K562 (cell line): ENCODE measurements at regions not wholly inside any gene's neighbourhood (a gene's known extent, or its start where the extent isn't known, plus 50 kb on each side); places are given as distances from the start of the nearest gene placed in this dataset.

ENCODE experiments used
- ATAC-seq: fragments of 200-7000 bp; cut with Tn5 transposase; 3 replicates; pipeline ENCODE4 v1.9.1; 2020; ENCODE audit warnings: moderate library complexity
- BruUV-seq: library from RNA; stranded (reverse); fragments of 400-500 nt; replicated peaks from 2 replicates; lab custom pipeline; 2021; lab: Mats Ljungman, UMichigan
- CTCF ChIA-PET: fragments of 300-600 bp; formaldehyde crosslinking; extraction: SDS; loops from one replicate; lab custom pipeline; 2021; ENCODE audit warnings: low intra/inter-chr PET ratio; lab: Yijun Ruan, JAX
- POLR2A ChIA-PET: fragments of 300-600, 350-650 bp; sonication (Branson Sonifier 250); formaldehyde crosslinking; extraction: SDS; loops from one replicate; lab custom pipeline; 2021; ENCODE audit warnings: antibody characterized with exemption, inconsistent platforms; lab: Yijun Ruan, JAX
- DNase-seq, 4 experiments: peaks; one replicate each; pipeline versions ENCODE4 v3.0.0 to v3.0.0-alpha.2; 2011 to 2018; ENCODE audit warnings: low spot score in 3 of 4, mixed read lengths in 3 of 4; ENCODE audit errors: extremely low read depth in 1 of 4
- FAIRE-seq: peaks from 2 replicates; lab custom pipeline; 2011; peaks lifted over from hg19 to GRCh38; lab: Jason Lieb, UNC
- H2AFZ ChIP-seq: 2 replicates; pipeline ENCODE4 v1.6.0; 2011; ENCODE audit warnings: low read depth, low read length, control low read depth, inconsistent platforms
- H3K27ac ChIP-seq: fragments of 200-600 bp; 3 replicates; pipeline ENCODE4 v1.8.0; 2011; ENCODE audit warnings: low read depth, mild to moderate bottlenecking, control low read depth, inconsistent platforms, low read length, moderate library complexity, mixed read lengths; ENCODE audit errors: extremely low read depth
- H3K27me3 ChIP-seq, 2 experiments: fragments of 300-600 bp in 1 of 2; 2 replicates in 1 of 2; 3 replicates in 1 of 2; pipeline versions ENCODE4 v1.6.0 to v1.8.0; 2011; ENCODE audit warnings: inconsistent platforms in 2 of 2, low read length in 2 of 2, mild to moderate bottlenecking in 1 of 2, mixed read lengths in 1 of 2, moderate library complexity in 1 of 2; ENCODE audit not compliant: control insufficient read depth in 2 of 2, insufficient read depth in 2 of 2
- H3K36me3 ChIP-seq: fragments of 300-600 bp; 3 replicates; pipeline ENCODE4 v1.8.0; 2011; ENCODE audit warnings: mild to moderate bottlenecking, low read length, inconsistent platforms; ENCODE audit not compliant: control insufficient read depth, insufficient read depth
- H3K4me1 ChIP-seq, 2 experiments: fragments of 200-600 bp in 1 of 2; replicated peaks in 1 of 2; 2 replicates in 1 of 2; 3 replicates in 1 of 2; pipeline versions ENCODE4 v1.5.1 to v1.8.0; 2011; ENCODE audit warnings: inconsistent platforms in 2 of 2, low read length in 2 of 2, mild to moderate bottlenecking in 1 of 2, mixed read lengths in 1 of 2, moderate library complexity in 1 of 2; ENCODE audit not compliant: control insufficient read depth in 2 of 2, insufficient read depth in 2 of 2
- H3K4me2 ChIP-seq: 2 replicates; pipeline ENCODE4 v1.6.1; 2011; ENCODE audit warnings: low read length, control low read depth, inconsistent platforms, mixed read lengths; ENCODE audit not compliant: insufficient read depth
- H3K4me3 ChIP-seq: fragments of 200-600 bp; sonication (generic), shearing (Covaris generic); 2 replicates; pipeline ENCODE4 v1.5.1; 2016; ENCODE audit warnings: control low read depth, inconsistent platforms
- H3K79me2 ChIP-seq: fragments of 200-600 bp; 3 replicates; pipeline ENCODE4 v1.8.0; 2011; ENCODE audit warnings: low read length, inconsistent platforms; ENCODE audit not compliant: control insufficient read depth, insufficient read depth
- H3K9ac ChIP-seq, 2 experiments: 2 replicates each; pipeline versions ENCODE4 v1.6.0 to v1.6.1; 2011; ENCODE audit warnings: low read depth in 2 of 2, low read length in 2 of 2, control low read depth in 1 of 2, inconsistent platforms in 1 of 2, mild to moderate bottlenecking in 1 of 2, mixed read lengths in 1 of 2; ENCODE audit not compliant: insufficient read depth in 1 of 2
- H3K9me1 ChIP-seq: one replicate; pipeline ENCODE4 v1.6.0; 2011; ENCODE audit warnings: inconsistent platforms, mild to moderate bottlenecking, low read length, moderate library complexity; ENCODE audit not compliant: control insufficient read depth, insufficient read depth
- H3K9me3 ChIP-seq: replicated peaks from 2 replicates; pipeline ENCODE4 v1.5.1; 2011; ENCODE audit warnings: low read depth, low read length, inconsistent platforms; ENCODE audit not compliant: control insufficient read depth, insufficient read depth
- H4K20me1 ChIP-seq: replicated peaks from 2 replicates; pipeline ENCODE4 v1.6.1; 2011; ENCODE audit warnings: low read length, inconsistent platforms, mixed read lengths; ENCODE audit not compliant: control insufficient read depth, insufficient read depth
- ARHGAP35 ChIP-seq: fragments of 450-650 bp; IDR thresholded peaks from 2 replicates; pipeline ENCODE4 v1.6.1; 2018; ENCODE audit not compliant: partially characterized antibody
- CGGBP1 ChIP-seq: fragments of 250-450 bp; sonication (Bioruptor Pico); IDR thresholded peaks from 2 replicates; pipeline ENCODE4 v1.9.0; 2021; ENCODE audit warnings: mild to moderate bottlenecking
- MCM2 ChIP-seq: fragments of 450-650 bp; IDR thresholded peaks from 2 replicates; pipeline ENCODE4 v1.6.1; 2017; ENCODE audit warnings: low read depth, mild to moderate bottlenecking
- NFXL1 ChIP-seq: fragments of 450-650 bp; formaldehyde crosslinking; IDR thresholded peaks from 2 replicates; pipeline ENCODE4 v1.4.0; 2021; ENCODE audit warnings: mild to moderate bottlenecking
- POLR2G ChIP-seq: fragments of 200-400 bp; formaldehyde crosslinking; IDR thresholded peaks from 2 replicates; pipeline ENCODE4 v1.6.1; 2017; ENCODE audit warnings: low read depth, mild to moderate bottlenecking, antibody characterized with exemption, low read length, moderate library complexity
- RAD51 ChIP-seq: fragments of 450-650 bp; IDR thresholded peaks from 2 replicates; pipeline ENCODE4 v1.7.1; 2016; ENCODE audit warnings: low read depth, mild to moderate bottlenecking, borderline replicate concordance
- SMARCE1 ChIP-seq: fragments of 450-650 bp; IDR thresholded peaks from 2 replicates; pipeline ENCODE4 v1.7.1; 2016; ENCODE audit warnings: mild to moderate bottlenecking
- SNIP1 ChIP-seq: fragments of 450-650 bp; IDR thresholded peaks from 2 replicates; pipeline ENCODE4 v1.7.1; 2017; ENCODE audit warnings: low read depth, mild to moderate bottlenecking
- THRA ChIP-seq: fragments of 450-650 bp; IDR thresholded peaks from 2 replicates; pipeline ENCODE4 v1.6.1; 2017; ENCODE audit warnings: mild to moderate bottlenecking, moderate library complexity
- ZBTB5 ChIP-seq: fragments of 450-650 bp; IDR thresholded peaks from 2 replicates; pipeline ENCODE4 v1.6.1; 2017; ENCODE audit warnings: antibody characterized with exemption
- ZNF24 ChIP-seq: fragments of 450-650 bp; IDR thresholded peaks from 2 replicates; pipeline ENCODE4 v1.6.1; 2016
- ZNF609 ChIP-seq: sonication (generic); formaldehyde crosslinking; IDR thresholded peaks from 2 replicates; pipeline ENCODE4 v1.8.1; 2023; ENCODE audit warnings: missing genetic modification reagents, mild to moderate bottlenecking, borderline replicate concordance
- ZNF655 ChIP-seq: fragments of 250-450 bp; sonication (Bioruptor Pico); IDR thresholded peaks from 2 replicates; pipeline ENCODE4 v1.5.0; 2021
- WGBS: fragments of 100-300 bp; shearing (Covaris generic); methylation state at CpG from one replicate; pipeline ENCODE4 v1.1.6; 2016; ENCODE audit warnings: low coverage, mixed read lengths; ENCODE audit not compliant: insufficient coverage; ENCODE audit errors: missing lambda C conversion rate; 5-methylcytosine and 5-hydroxymethylcytosine counted together
- in situ Hi-C: fragments of 300-500 bp; cut with MboI; formaldehyde crosslinking; loops from 4 replicates; pipeline ENCODE4 v1.15.0; 2018; ENCODE audit warnings: inconsistent platforms, mixed read lengths
- intact Hi-C: fragments of 100-400 bp; cut with micrococcal nuclease; formaldehyde crosslinking; loops from 2 replicates; pipeline ENCODE4 v1.14.2; 2022

GRCh38 chr10:3559527-3559926 is 225.5 kb downstream of the KLF6 start:
- Histone ChIP-seq H3K9ac (no peak overlapping the region), H3K36me3 (no peaks in the 10 kb centered on the region), H4K20me1 (no peaks in the 10 kb centered on the region), H2AFZ (no peak overlapping the region), H3K4me3 (no peak overlapping the region), H3K27me3 (peaks cover 1 to 2% of the 10 kb centered on the region in 2 experiments; a peak in 2 of 5 replicates), H3K79me2 (no peaks in the 10 kb centered on the region), H3K4me1 (no peaks in the 10 kb centered on the region), H3K9me3 (no peaks in the 10 kb centered on the region), H3K9me1 (no peaks in the 10 kb centered on the region), H3K27ac (no peak overlapping the region), H3K4me2 (no peak overlapping the region)
- POLR2A ChIA-PET, result no interaction called here
- 18% methylated on average over 3 of the region's 3 CpGs for WGBS
- CTCF ChIA-PET, result no interaction called here
- no peak for DNase-seq
- no peak for ATAC-seq
- intact Hi-C loops (no loop called here), in situ Hi-C loops (no loop called here)
- no TSS peak for BruUV-seq
- FAIRE-seq, result no peak
- TF ChIP-seq ZNF655 (CRISPR knock-in tag) (no peak), ZNF24 (no peak), MCM2 (no peak), RAD51 (no peak), ZNF609 (CRISPR knock-in tag) (no peak), CGGBP1 (CRISPR knock-in tag) (no peak), SNIP1 (no peak), NFXL1 (CRISPR knock-in tag) (no peak), POLR2G (no peak), SMARCE1 (no peak), ARHGAP35 (no peak), ZBTB5 (no peak), THRA (no peak)
